Natural killer cell (primary cell): ENCODE measurements at regions not wholly inside any gene's neighbourhood (a gene's known extent, or its start where the extent isn't known, plus 50 kb on each side); places are given as distances from the start of the nearest gene placed in this dataset.

ENCODE experiments used
- ATAC-seq, 3 donors: fragments of 150-1000 bp in 2 of 3; fragments of 200-7000 bp in 1 of 3; cut with Tn5 transposase; 1 replicate in 1 of 3; 2 replicates in 2 of 3; pipeline ENCODE4 v1.10.0; 2021; ENCODE audit warnings: mild to moderate bottlenecking in 2 of 3, moderate library complexity in 2 of 3
- DNase-seq, 2 donors: peaks; one replicate each; pipeline versions ENCODE4 v3.0.0 to v3.0.0-alpha.2; 2013 to 2021; ENCODE audit warnings: mixed read lengths in 1 of 2
- H3K27ac ChIP-seq: one replicate; pipeline ENCODE4 v1.5.1; 2013; ENCODE audit warnings: mild to moderate bottlenecking, low read length
- H3K27me3 ChIP-seq: one replicate; pipeline ENCODE4 v1.6.1; 2013; ENCODE audit warnings: low read length; ENCODE audit not compliant: control insufficient read depth, insufficient read depth
- H3K36me3 ChIP-seq: one replicate; pipeline ENCODE4 v1.6.1; 2013; ENCODE audit warnings: low read length; ENCODE audit not compliant: control insufficient read depth, insufficient read depth
- H3K4me1 ChIP-seq: one replicate; pipeline ENCODE4 v1.6.1; 2013; ENCODE audit warnings: low read length; ENCODE audit not compliant: control insufficient read depth, insufficient read depth
- H3K4me3 ChIP-seq: one replicate; pipeline ENCODE4 v1.5.1; 2013; ENCODE audit warnings: low read length
- H3K9me3 ChIP-seq: one replicate; pipeline ENCODE4 v1.6.1; 2013; ENCODE audit warnings: low read length; ENCODE audit not compliant: control insufficient read depth, insufficient read depth
- H3K27ac Mint-ChIP-seq, 2 donors: one replicate each; pipeline ENCODE4 v1.8.0; 2022; ENCODE audit warnings: mild to moderate bottlenecking in 2 of 2, mixed read lengths in 2 of 2, moderate library complexity in 1 of 2
- H3K27me3 Mint-ChIP-seq, 2 donors: one replicate each; pipeline ENCODE4 v1.8.0; 2022; ENCODE audit warnings: low read depth in 2 of 2, mixed read lengths in 2 of 2
- H3K36me3 Mint-ChIP-seq: one replicate; pipeline ENCODE4 v1.8.0; 2022; ENCODE audit warnings: mixed read lengths
- H3K4me1 Mint-ChIP-seq, 2 donors: one replicate each; pipeline ENCODE4 v1.8.0; 2022; ENCODE audit warnings: mixed read lengths in 2 of 2
- H3K4me3 Mint-ChIP-seq: one replicate; pipeline ENCODE4 v1.8.0; 2022; ENCODE audit warnings: mild to moderate bottlenecking, moderate library complexity, mixed read lengths
- H3K9me3 Mint-ChIP-seq, 2 donors: one replicate each; pipeline ENCODE4 v1.8.0; 2022; ENCODE audit warnings: mixed read lengths in 2 of 2
- CTCF ChIP-seq: fragments of 200-600 bp; IDR thresholded peaks from one replicate; pipeline ENCODE4 v1.8.0; 2022; ENCODE audit warnings: antibody characterized with exemption
- WGBS: methylation state at CpG from one replicate; pipeline ENCODE4 v1.1.7; 2013; ENCODE audit warnings: missing lambda C conversion rate; ENCODE audit not compliant: insufficient coverage; 5-methylcytosine and 5-hydroxymethylcytosine counted together
- intact Hi-C: fragments of 100-400 bp; cut with micrococcal nuclease; formaldehyde crosslinking; loops from one replicate; pipeline ENCODE4 v1.14.2; 2022

- ATAC-seq, result no peak
- no peak for DNase-seq
- Mint-ChIP-seq H3K4me3 (no peak overlapping the region), H3K36me3 (no peaks in the 10 kb centered on the region), H3K4me1 (no peaks in the 10 kb centered on the region), H3K27me3 (no peaks in the 10 kb centered on the region), H3K27ac (no peak overlapping the region), H3K9me3 (peaks cover 0 to 3% of the 10 kb centered on the region in 2 donors)
- Histone ChIP-seq H3K4me3 (no peak overlapping the region), H3K27ac (no peak overlapping the region), H3K9me3 (no peaks in the 10 kb centered on the region), H3K4me1 (no peaks in the 10 kb centered on the region), H3K27me3 (no peaks in the 10 kb centered on the region), H3K36me3 (no peaks in the 10 kb centered on the region)
- 89% methylated on average over 2 of the region's 3 CpGs for WGBS
- TF ChIP-seq CTCF, result no peak
- intact Hi-C loops, result no loop called here
Measured at GRCh38 chr20:11304795-11305194, 612.9 kb upstream of the BTBD3 start.

GRCh38 chr20:11305406-11305805, 612.3 kb upstream of the BTBD3 start:
- no peak overlapping the region for H3K4me3 Mint-ChIP-seq
- no peaks in the 10 kb centered on the region for H3K9me3 ChIP-seq
- intact Hi-C loops, result no loop called here
- no peaks in the 10 kb centered on the region for H3K27me3 Mint-ChIP-seq
- no peak for TF ChIP-seq CTCF
- no peak overlapping the region for H3K4me3 ChIP-seq
- no peaks in the 10 kb centered on the region for H3K36me3 Mint-ChIP-seq
- DNase-seq (no peak), ATAC-seq (no peak)
- no peaks in the 10 kb centered on the region for H3K27me3 ChIP-seq
- H3K36me3 ChIP-seq, result no peaks in the 10 kb centered on the region
- WGBS, result 36% methylated on average over 2 of the region's 2 CpGs
- no peaks in the 10 kb centered on the region for H3K4me1 Mint-ChIP-seq
- H3K9me3 Mint-ChIP-seq, result peaks cover 0 to 3% of the 10 kb centered on the region in 2 donors
- H3K27ac Mint-ChIP-seq, result no peak overlapping the region
- no peak overlapping the region for H3K27ac ChIP-seq
- no peaks in the 10 kb centered on the region for H3K4me1 ChIP-seq

GRCh38 chr20:11311659-11312224, 606.0 kb upstream of the BTBD3 start:
- no peaks in the 10 kb centered on the region for H3K27me3 Mint-ChIP-seq
- no peak overlapping the region for H3K27ac Mint-ChIP-seq
- H3K36me3 Mint-ChIP-seq, result no peaks in the 10 kb centered on the region
- no peak overlapping the region for H3K4me3 Mint-ChIP-seq
- ATAC-seq (no peak), DNase-seq (no peak)
- H3K9me3 Mint-ChIP-seq, result peaks cover 8% of the 10 kb centered on the region in 2 donors
- Histone ChIP-seq H3K4me3 (no peak overlapping the region), H3K9me3 (no peaks in the 10 kb centered on the region), H3K27ac (no peak overlapping the region), H3K36me3 (no peaks in the 10 kb centered on the region), H3K27me3 (no peaks in the 10 kb centered on the region), H3K4me1 (no peaks in the 10 kb centered on the region)
- no peak for TF ChIP-seq CTCF
- 85% methylated on average over 2 of the region's 3 CpGs for WGBS
- H3K4me1 Mint-ChIP-seq, result no peaks in the 10 kb centered on the region
- intact Hi-C loops, result no loop called here

GRCh38 chr20:11315525-11315924, 602.2 kb upstream of the BTBD3 start:
- Mint-ChIP-seq H3K27ac (no peak overlapping the region), H3K4me3 (no peak overlapping the region), H3K36me3 (no peaks in the 10 kb centered on the region), H3K4me1 (no peaks in the 10 kb centered on the region), H3K9me3 (peaks cover 8% of the 10 kb centered on the region in 2 donors), H3K27me3 (no peaks in the 10 kb centered on the region)
- Histone ChIP-seq H3K27ac (no peak overlapping the region), H3K27me3 (no peaks in the 10 kb centered on the region), H3K36me3 (no peaks in the 10 kb centered on the region), H3K4me3 (no peak overlapping the region), H3K4me1 (no peaks in the 10 kb centered on the region), H3K9me3 (no peaks in the 10 kb centered on the region)
- no peak for TF ChIP-seq CTCF
- whole genome bisulfite sequencing, result 71% methylated on average over 1 of the region's 2 CpGs
- intact Hi-C loops, result no loop called here
- ATAC-seq (no peak), DNase-seq (no peak)
